ENCODE measurements at regions not wholly inside any gene's neighbourhood (a gene's known extent, or its start where the extent isn't known, plus 50 kb on each side); places are given as distances from the start of the nearest gene placed in this dataset.

DNA sequence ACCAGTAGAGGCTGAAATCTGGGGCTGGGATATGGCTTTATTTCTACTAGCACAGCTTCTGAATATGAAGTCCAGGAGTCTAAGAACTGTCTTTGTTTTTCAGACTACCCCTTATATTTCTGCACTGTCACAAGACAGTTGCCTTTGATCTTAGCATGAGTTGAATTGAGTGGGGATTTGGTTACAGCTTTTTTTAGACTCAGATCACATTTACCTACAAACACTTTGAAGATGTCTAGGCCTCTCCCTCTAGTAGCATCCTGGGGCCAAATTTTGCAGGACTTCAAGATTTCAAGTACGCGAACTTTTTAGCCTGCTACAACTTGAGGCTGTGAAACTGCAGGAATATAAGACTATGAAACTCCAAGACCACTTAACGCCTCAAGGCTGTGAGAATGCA lies 240.2 kb downstream of the NEBL start:
- TF ChIP-seq SP1 (IDR thresholded peaks at IDR 0.05), result no peak
- TF ChIP-seq, protein P1, sequence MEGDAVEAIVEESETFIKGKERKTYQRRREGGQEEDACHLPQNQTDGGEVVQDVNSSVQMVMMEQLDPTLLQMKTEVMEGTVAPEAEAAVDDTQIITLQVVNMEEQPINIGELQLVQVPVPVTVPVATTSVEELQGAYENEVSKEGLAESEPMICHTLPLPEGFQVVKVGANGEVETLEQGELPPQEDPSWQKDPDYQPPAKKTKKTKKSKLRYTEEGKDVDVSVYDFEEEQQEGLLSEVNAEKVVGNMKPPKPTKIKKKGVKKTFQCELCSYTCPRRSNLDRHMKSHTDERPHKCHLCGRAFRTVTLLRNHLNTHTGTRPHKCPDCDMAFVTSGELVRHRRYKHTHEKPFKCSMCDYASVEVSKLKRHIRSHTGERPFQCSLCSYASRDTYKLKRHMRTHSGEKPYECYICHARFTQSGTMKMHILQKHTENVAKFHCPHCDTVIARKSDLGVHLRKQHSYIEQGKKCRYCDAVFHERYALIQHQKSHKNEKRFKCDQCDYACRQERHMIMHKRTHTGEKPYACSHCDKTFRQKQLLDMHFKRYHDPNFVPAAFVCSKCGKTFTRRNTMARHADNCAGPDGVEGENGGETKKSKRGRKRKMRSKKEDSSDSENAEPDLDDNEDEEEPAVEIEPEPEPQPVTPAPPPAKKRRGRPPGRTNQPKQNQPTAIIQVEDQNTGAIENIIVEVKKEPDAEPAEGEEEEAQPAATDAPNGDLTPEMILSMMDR (IDR thresholded peaks at IDR 0.05; ENCODE audit: low read depth, low read length, missing input control), result no peak
- TF ChIP-seq, protein P2, sequence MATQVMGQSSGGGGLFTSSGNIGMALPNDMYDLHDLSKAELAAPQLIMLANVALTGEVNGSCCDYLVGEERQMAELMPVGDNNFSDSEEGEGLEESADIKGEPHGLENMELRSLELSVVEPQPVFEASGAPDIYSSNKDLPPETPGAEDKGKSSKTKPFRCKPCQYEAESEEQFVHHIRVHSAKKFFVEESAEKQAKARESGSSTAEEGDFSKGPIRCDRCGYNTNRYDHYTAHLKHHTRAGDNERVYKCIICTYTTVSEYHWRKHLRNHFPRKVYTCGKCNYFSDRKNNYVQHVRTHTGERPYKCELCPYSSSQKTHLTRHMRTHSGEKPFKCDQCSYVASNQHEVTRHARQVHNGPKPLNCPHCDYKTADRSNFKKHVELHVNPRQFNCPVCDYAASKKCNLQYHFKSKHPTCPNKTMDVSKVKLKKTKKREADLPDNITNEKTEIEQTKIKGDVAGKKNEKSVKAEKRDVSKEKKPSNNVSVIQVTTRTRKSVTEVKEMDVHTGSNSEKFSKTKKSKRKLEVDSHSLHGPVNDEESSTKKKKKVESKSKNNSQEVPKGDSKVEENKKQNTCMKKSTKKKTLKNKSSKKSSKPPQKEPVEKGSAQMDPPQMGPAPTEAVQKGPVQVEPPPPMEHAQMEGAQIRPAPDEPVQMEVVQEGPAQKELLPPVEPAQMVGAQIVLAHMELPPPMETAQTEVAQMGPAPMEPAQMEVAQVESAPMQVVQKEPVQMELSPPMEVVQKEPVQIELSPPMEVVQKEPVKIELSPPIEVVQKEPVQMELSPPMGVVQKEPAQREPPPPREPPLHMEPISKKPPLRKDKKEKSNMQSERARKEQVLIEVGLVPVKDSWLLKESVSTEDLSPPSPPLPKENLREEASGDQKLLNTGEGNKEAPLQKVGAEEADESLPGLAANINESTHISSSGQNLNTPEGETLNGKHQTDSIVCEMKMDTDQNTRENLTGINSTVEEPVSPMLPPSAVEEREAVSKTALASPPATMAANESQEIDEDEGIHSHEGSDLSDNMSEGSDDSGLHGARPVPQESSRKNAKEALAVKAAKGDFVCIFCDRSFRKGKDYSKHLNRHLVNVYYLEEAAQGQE (IDR thresholded peaks at IDR 0.05), result no peak

Measured in liver (tissue), 3 donors.